GM18873 (cell line): ENCODE measurements at regions not wholly inside any gene's neighbourhood (a gene's known extent, or its start where the extent isn't known, plus 50 kb on each side); places are given as distances from the start of the nearest gene placed in this dataset.

Experiments
- ATAC-seq: cut with Tn5 transposase; IDR thresholded peaks from one replicate; pipeline ENCODE4 v1.9.1; 2021; ENCODE audit warnings: mild to moderate bottlenecking, moderate library complexity, moderate number of reproducible peaks; ENCODE audit not compliant: unreplicated experiment, low FRiP score

- no peak for ATAC-seq
These were observed 69.5 kb upstream of the ALDH1A1 start for GRCh38 chr9:73022353-73022752.

- no peak for ATAC-seq
These were observed 68.0 kb upstream of the ALDH1A1 start for GRCh38 chr9:73020877-73021276.

DNA sequence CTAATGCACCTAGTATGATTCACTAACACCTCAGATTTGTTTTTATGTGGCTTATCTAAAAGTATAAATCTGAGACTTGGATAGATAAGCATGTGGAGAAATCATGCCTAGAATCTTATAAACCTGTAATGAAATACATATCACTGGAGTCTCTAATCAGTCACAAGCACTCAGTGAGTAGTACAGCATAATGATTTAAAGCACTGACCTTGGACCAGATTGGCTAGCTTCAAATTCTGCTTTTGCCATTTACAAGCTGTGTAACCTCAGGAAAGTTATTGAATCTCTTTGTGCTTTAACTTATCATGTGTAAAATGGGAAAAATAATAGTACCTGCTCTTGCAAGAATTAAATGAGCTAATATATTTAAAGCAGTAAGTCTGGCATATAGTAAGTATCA is 61.2 kb upstream of the ALDH1A1 start:
- ATAC-seq = no peak

GRCh38 chr9:73011956-73012355 is 59.1 kb upstream of the ALDH1A1 start:
- no peak for ATAC-seq

GRCh38 chr9:73011181-73011750 is 58.4 kb upstream of the ALDH1A1 start:
- no peak for ATAC-seq

DNA sequence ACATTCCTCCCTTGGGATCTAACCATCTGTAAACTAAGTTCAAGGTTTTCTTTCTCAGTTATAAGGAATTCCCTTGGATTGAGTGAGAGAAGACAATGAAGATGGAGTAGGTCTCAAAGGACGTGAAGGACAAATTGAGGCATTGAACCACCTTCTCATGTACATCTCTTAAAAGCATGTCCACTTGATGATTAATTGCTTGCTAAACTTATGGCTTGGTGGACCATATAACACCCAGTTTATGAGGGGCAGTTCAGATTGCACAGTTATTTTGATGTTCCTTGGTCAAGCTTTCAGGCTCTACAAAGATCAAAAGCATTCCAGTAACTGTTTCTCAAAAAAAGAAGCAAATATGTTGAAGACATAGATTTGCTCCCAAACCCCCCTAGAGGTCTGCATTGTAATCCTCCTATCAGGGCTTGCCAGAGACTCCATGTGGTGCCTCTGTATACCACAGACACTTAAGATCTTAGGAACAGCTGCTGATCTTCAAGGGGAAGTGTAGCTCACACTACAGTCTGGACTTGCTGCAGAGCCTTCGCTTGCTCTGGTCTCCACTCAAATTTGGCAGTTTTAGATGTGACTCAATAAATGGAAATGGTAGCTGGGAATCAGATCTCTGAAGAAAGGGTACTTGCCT is 56.9 kb upstream of the ALDH1A1 start:
- no peak for ATAC-seq

DNA sequence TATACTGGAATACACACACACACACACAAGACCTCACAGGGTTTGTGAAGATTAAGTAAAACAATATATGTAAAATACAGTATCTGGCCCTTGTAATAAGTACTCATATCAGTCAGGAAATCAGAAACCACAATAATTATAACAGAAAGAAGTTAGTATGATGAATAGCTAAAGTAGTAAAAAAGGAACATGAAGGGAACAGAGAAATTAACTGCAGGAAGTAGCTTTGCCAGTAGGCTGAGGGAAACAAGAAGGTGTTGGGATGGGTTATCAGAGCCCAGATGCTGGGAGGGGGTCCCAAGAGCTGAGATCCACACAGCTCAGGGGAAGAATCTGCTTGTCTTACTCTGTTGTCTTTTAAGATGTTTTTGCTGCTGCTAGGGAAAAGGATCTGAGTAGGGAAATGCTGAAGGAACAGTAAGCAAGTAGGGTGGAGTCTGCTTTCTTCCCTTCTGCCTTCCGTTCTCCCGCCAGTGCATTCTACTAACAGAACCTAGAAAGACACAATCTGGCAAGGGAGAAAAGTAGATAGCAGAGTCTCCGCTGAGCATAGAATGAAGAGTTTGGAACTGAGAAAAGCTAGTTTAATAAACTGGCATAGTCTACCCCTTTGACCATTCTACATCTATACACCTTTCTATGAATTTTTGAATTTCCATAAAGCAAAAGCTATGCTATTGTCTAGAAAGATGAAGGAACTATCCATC is 55.3 kb upstream of the ALDH1A1 start:
- ATAC-seq = no peak

DNA sequence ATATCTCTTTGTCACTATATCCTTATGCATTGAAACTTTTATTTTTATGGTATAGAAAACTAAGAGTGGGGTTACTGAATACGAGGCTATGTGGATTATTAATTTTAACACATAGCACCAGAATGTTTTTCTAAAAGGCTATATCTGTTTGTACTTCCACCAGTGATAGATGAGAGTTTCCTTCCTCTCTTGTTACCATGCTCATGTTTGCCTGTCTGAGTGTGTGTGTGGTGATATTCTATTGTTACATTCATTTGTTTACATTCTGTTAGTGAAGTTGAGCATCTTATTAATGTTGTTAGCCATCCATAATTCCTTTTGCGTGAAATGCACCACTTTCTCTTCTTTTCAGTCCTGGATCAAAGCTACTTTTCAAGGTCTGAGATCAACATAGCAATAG is 54.1 kb upstream of the ALDH1A1 start:
- no peak for ATAC-seq
